ENCODE measurements at regions not wholly inside any gene's neighbourhood (a gene's known extent, or its start where the extent isn't known, plus 50 kb on each side); places are given as distances from the start of the nearest gene placed in this dataset.
"Not testable (repeated sequence)": the region's sequence is repeated elsewhere in the genome, so short reads cannot be mapped to it uniquely, and the experiment has no call there.

DNA sequence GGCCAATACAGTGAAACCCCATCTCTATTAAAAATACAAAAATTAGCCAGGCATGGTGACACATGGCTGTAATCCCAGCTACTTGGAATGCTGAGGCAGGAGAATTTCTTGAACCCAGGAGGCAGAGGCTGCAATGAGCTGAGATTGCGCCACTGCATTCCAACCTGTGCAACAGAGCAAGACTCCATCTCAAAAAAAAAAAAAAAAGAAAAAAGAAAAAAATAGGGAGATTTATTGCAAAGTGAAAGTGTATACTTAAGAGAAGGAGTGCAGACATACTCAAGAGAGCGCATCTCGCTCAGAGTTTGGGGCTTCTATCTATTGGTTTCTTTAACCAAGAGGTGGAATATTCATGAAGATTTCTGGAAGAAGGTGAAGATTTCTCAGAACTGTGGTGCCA lies 708.4 kb downstream of the XPNPEP1 start:
- TF ChIP-seq, protein P1, sequence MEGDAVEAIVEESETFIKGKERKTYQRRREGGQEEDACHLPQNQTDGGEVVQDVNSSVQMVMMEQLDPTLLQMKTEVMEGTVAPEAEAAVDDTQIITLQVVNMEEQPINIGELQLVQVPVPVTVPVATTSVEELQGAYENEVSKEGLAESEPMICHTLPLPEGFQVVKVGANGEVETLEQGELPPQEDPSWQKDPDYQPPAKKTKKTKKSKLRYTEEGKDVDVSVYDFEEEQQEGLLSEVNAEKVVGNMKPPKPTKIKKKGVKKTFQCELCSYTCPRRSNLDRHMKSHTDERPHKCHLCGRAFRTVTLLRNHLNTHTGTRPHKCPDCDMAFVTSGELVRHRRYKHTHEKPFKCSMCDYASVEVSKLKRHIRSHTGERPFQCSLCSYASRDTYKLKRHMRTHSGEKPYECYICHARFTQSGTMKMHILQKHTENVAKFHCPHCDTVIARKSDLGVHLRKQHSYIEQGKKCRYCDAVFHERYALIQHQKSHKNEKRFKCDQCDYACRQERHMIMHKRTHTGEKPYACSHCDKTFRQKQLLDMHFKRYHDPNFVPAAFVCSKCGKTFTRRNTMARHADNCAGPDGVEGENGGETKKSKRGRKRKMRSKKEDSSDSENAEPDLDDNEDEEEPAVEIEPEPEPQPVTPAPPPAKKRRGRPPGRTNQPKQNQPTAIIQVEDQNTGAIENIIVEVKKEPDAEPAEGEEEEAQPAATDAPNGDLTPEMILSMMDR (conservative IDR thresholded peaks at IDR 0.05; ENCODE audit: low read length): not testable (repeated sequence)
- not testable (repeated sequence) for TF ChIP-seq EZH2phosphoT487 (IDR thresholded peaks at IDR 0.05; ENCODE audit: borderline replicate concordance, low read depth, low read length)

Measured in OCI-LY7 (cell line).